Activated CD8-positive, alpha-beta memory T cell treated with anti-CD3 and anti-CD28 coated beads, Interleukin-2, amount 50 U/mL, for 24 hours (primary cell): ENCODE measurements at regions not wholly inside any gene's neighbourhood (a gene's known extent, or its start where the extent isn't known, plus 50 kb on each side); places are given as distances from the start of the nearest gene placed in this dataset.
"Not testable (repeated sequence)": the region's sequence is repeated elsewhere in the genome, so short reads cannot be mapped to it uniquely, and the experiment has no call there.

Experiments
- DNase-seq: peaks from one replicate; pipeline ENCODE4 v3.0.0-alpha.2; 2020; ENCODE audit errors: extremely low read depth

- DNase-seq: no peak
These were observed 124.0 kb upstream of the ZCCHC13 start for GRCh38 chrX:74179990-74180389.

- DNase-seq: no peak
These were observed 124.5 kb upstream of the ZCCHC13 start for GRCh38 chrX:74179499-74179898.

- DNase-seq: no peak
These were observed 124.9 kb upstream of the ZCCHC13 start for GRCh38 chrX:74179071-74179470.

- DNase-seq: no peak
These were observed 125.4 kb upstream of the ZCCHC13 start for GRCh38 chrX:74178536-74178935.

- no peak for DNase-seq
These were observed 132.5 kb upstream of the ZCCHC13 start for GRCh38 chrX:74171465-74171864.

- DNase-seq: no peak
These were observed 141.8 kb upstream of the ZCCHC13 start for GRCh38 chrX:74162199-74162598.

- DNase-seq: no peak
These were observed 143.2 kb upstream of the ZCCHC13 start for GRCh38 chrX:74160816-74161215.

- DNase-seq: no peak
These were observed 143.6 kb upstream of the ZCCHC13 start for GRCh38 chrX:74160358-74160757.

GRCh38 chrX:74147439-74147838, 156.5 kb upstream of the ZCCHC13 start:
- DNase-seq: no peak

GRCh38 chrX:74138943-74139342, 165.0 kb upstream of the ZCCHC13 start:
- DNase-seq: no peak

- no peak for DNase-seq
These were observed 170.7 kb upstream of the ZCCHC13 start for GRCh38 chrX:74133156-74133796.

- DNase-seq: no peak
These were observed 171.7 kb upstream of the ZCCHC13 start for GRCh38 chrX:74132280-74132679.

GRCh38 chrX:74119016-74119910, 184.7 kb upstream of the ZCCHC13 start:
- DNase-seq: no peak

GRCh38 chrX:74117962-74118902, 185.7 kb upstream of the ZCCHC13 start:
- no peak for DNase-seq

GRCh38 chrX:74111245-74111644, 192.7 kb upstream of the ZCCHC13 start:
- DNase-seq: no peak

GRCh38 chrX:74107666-74108065, 196.3 kb upstream of the ZCCHC13 start:
- no peak for DNase-seq

- DNase-seq: no peak
These were observed 199.5 kb upstream of the ZCCHC13 start for GRCh38 chrX:74104356-74105015.

GRCh38 chrX:74098407-74098806, 205.6 kb upstream of the ZCCHC13 start:
- not testable (repeated sequence) for DNase-seq

- no peak for DNase-seq
These were observed 213.9 kb upstream of the ZCCHC13 start for GRCh38 chrX:74090049-74090448.

- no peak for DNase-seq
These were observed 218.2 kb upstream of the ZCCHC13 start for GRCh38 chrX:74085642-74086236.

- no peak for DNase-seq
These were observed 223.8 kb upstream of the ZCCHC13 start for GRCh38 chrX:74080165-74080564.
